NCI-H2227 (cell line): ENCODE measurements at regions not wholly inside any gene's neighbourhood (a gene's known extent, or its start where the extent isn't known, plus 50 kb on each side); places are given as distances from the start of the nearest gene placed in this dataset.

ENCODE experiments used
- DNase-seq: peaks from one replicate; lab custom pipeline; 2025; ENCODE audit not compliant: unreplicated experiment; lab: John Stamatoyannopoulos, UW

GRCh38 chr3:18008706-18009368 lies 266.4 kb upstream of the TBC1D5 start:
- DNase-seq, result no peak

GRCh38 chr3:18007980-18008379 lies 265.5 kb upstream of the TBC1D5 start:
- DNase-seq, result no peak

GRCh38 chr3:17995769-17996168 lies 253.3 kb upstream of the TBC1D5 start:
- no peak for DNase-seq

- no peak for DNase-seq
These were observed 251.7 kb upstream of the TBC1D5 start for GRCh38 chr3:17994167-17994566.

- no peak for DNase-seq
These were observed 248.0 kb upstream of the TBC1D5 start for GRCh38 chr3:17990390-17990789.

- DNase-seq, result no peak
These were observed 244.0 kb upstream of the TBC1D5 start for GRCh38 chr3:17986348-17986816.

GRCh38 chr3:17985658-17986347 lies 243.4 kb upstream of the TBC1D5 start:
- DNase-seq, result no peak

GRCh38 chr3:17983106-17983505 lies 240.7 kb upstream of the TBC1D5 start:
- no peak for DNase-seq

- no peak for DNase-seq
These were observed 239.9 kb upstream of the TBC1D5 start for GRCh38 chr3:17982211-17982880.

- no peak for DNase-seq
These were observed 238.4 kb upstream of the TBC1D5 start for GRCh38 chr3:17980863-17981262.

- DNase-seq, result no peak
These were observed 237.5 kb upstream of the TBC1D5 start for GRCh38 chr3:17979911-17980310.

GRCh38 chr3:17979252-17979651 lies 236.8 kb upstream of the TBC1D5 start:
- DNase-seq, result no peak

- DNase-seq, result no peak
These were observed 231.9 kb upstream of the TBC1D5 start for GRCh38 chr3:17974206-17974841.

GRCh38 chr3:17972959-17973906 lies 230.8 kb upstream of the TBC1D5 start:
- no peak for DNase-seq

GRCh38 chr3:17972476-17972875 lies 230.0 kb upstream of the TBC1D5 start:
- no peak for DNase-seq

GRCh38 chr3:17972030-17972429 lies 229.6 kb upstream of the TBC1D5 start:
- DNase-seq, result no peak

- no peak for DNase-seq
These were observed 227.6 kb upstream of the TBC1D5 start for GRCh38 chr3:17969985-17970568.

- DNase-seq, result no peak
These were observed 226.8 kb upstream of the TBC1D5 start for GRCh38 chr3:17969244-17969643.

GRCh38 chr3:17967953-17968607 lies 225.6 kb upstream of the TBC1D5 start:
- no peak for DNase-seq

- no peak for DNase-seq
These were observed 224.7 kb upstream of the TBC1D5 start for GRCh38 chr3:17967111-17967510.
